ENCODE measurements at regions not wholly inside any gene's neighbourhood (a gene's known extent, or its start where the extent isn't known, plus 50 kb on each side); places are given as distances from the start of the nearest gene placed in this dataset.

DNA sequence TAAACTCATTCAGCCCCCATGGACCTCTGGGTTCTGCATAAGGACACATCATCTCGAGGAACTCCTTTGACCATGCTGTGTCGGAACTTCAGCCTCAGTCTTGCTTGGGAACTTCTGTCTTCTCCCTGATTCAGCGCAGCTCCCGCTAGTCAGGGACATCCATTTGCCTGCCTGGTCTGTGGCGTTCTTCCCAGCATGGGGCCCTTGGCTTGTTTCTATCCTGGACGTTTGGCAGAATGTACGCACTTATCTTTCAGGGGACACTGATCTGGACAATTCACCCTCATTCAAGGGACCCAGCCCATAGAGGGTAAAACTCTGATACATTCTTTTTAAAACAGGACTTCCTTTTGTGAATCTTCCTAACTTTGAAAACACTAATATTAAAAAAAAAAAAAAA is 75.8 kb upstream of the WIPF1 start:
- TF ChIP-seq CTCF (IDR thresholded peaks at IDR 0.05; ENCODE audit: low read depth, low read length), result no peak
- TF ChIP-seq POLR2A (IDR thresholded peaks at IDR 0.05; ENCODE audit: extremely low read depth, insufficient read length), result no peak
